ENCODE measurements at regions not wholly inside any gene's neighbourhood (a gene's known extent, or its start where the extent isn't known, plus 50 kb on each side); places are given as distances from the start of the nearest gene placed in this dataset.

DNA sequence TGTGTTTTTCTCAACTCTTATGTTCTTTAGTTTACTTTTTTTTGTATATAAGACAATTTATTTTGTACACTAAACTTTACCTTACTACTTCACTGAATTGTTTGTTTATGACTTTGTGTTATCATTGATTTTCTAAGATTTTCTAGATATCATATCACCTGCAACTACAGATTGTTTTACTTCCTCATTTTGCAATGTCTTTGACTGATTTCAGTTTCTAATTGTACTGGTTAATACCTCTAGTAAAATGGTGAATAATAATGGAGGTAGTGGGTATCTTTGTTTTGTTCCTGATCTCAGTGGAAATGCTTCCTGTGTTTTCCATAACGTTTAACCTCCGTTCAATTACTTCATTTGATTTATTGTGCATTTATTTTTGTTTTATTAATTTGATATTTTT is 490.2 kb downstream of the TLL1 start:
- in situ Hi-C loops (cut with HindIII; ENCODE audit: extremely low pct_ligation_motif_present, low pct_unique_long_range_greater_than_20kb) = no loop called here
- Histone ChIP-seq H3K4me2 (ENCODE audit: low read depth, low read length) (no peak overlapping the region), H2AFZ (ENCODE audit: low read length) (no peak overlapping the region), H4K20me1 (ENCODE audit: insufficient read depth, low read length) (no peaks in the 10 kb centered on the region), H3K27me3 (ENCODE audit: control insufficient read depth in 1 of 2, insufficient read depth in 2 of 2, low read length in 2 of 2) (no peaks in the 10 kb centered on the region), H3K4me3 (replicated peaks in 1 of 3; ENCODE audit: insufficient read depth in 1 of 3, low read depth in 2 of 3, low read length in 3 of 3) (no peak overlapping the region), H3K27ac (ENCODE audit: extremely low read length, insufficient read depth, low read length) (no peak overlapping the region), H3K4me1 (ENCODE audit: insufficient read depth, low read length) (no peaks in the 10 kb centered on the region), H3K79me2 (ENCODE audit: insufficient read depth, low read length) (no peaks in the 10 kb centered on the region), H3K36me3 (replicated peaks in 1 of 2; ENCODE audit: control insufficient read depth in 1 of 2, insufficient read depth in 2 of 2, low read length in 2 of 2) (no peaks in the 10 kb centered on the region), H3K9me3 (ENCODE audit: low read length) (0 out of 2 replicates have a peak, but pooled peaks cover 2% of the 10 kb centered on the region), H3K9ac (ENCODE audit: insufficient read depth, low read depth, low read length) (no peak overlapping the region)
- ChIA-PET CTCF (ENCODE audit: low intra/inter-chr PET ratio, low total read pairs) (no interaction called here), POLR2A (no interaction called here)
- no peak for FAIRE-seq
- BruUV-seq (replicated peaks) = no TSS peak
- intact Hi-C loops (cut with micrococcal nuclease; ENCODE audit: unreplicated experiment) = no loop called here
- ATAC-seq = no peak
- 13% methylated on average over 2 of the region's 2 CpGs for WGBS (ENCODE audit: low lambda C conversion rate)
- no peak for DNase-seq (ENCODE audit: low spot score)
- TF ChIP-seq SIX4 (CRISPR knock-in tag; IDR thresholded peaks at IDR 0.05) (no peak), SIX1 (CRISPR knock-in tag; IDR thresholded peaks at IDR 0.05; ENCODE audit: borderline replicate concordance) (no peak), TCF12 (IDR thresholded peaks at IDR 0.05) (no peak), TCF12 (CRISPR knock-in tag; IDR thresholded peaks at IDR 0.05) (no peak), MAFF (IDR thresholded peaks at IDR 0.05; ENCODE audit: low read depth, low read length) (no peak), ZFYVE20 (CRISPR knock-in tag; IDR thresholded peaks at IDR 0.05; ENCODE audit: borderline replicate concordance, low read depth) (no peak)
- TF ChIP-seq, protein P1, sequence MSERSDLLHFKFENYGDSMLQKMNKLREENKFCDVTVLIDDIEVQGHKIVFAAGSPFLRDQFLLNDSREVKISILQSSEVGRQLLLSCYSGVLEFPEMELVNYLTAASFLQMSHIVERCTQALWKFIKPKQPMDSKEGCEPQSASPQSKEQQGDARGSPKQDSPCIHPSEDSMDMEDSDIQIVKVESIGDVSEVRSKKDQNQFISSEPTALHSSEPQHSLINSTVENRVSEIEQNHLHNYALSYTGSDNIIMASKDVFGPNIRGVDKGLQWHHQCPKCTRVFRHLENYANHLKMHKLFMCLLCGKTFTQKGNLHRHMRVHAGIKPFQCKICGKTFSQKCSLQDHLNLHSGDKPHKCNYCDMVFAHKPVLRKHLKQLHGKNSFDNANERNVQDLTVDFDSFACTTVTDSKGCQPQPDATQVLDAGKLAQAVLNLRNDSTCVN (CRISPR knock-in tag; IDR thresholded peaks at IDR 0.05; ENCODE audit: borderline replicate concordance) = no peak
- TF ChIP-seq, protein P2, sequence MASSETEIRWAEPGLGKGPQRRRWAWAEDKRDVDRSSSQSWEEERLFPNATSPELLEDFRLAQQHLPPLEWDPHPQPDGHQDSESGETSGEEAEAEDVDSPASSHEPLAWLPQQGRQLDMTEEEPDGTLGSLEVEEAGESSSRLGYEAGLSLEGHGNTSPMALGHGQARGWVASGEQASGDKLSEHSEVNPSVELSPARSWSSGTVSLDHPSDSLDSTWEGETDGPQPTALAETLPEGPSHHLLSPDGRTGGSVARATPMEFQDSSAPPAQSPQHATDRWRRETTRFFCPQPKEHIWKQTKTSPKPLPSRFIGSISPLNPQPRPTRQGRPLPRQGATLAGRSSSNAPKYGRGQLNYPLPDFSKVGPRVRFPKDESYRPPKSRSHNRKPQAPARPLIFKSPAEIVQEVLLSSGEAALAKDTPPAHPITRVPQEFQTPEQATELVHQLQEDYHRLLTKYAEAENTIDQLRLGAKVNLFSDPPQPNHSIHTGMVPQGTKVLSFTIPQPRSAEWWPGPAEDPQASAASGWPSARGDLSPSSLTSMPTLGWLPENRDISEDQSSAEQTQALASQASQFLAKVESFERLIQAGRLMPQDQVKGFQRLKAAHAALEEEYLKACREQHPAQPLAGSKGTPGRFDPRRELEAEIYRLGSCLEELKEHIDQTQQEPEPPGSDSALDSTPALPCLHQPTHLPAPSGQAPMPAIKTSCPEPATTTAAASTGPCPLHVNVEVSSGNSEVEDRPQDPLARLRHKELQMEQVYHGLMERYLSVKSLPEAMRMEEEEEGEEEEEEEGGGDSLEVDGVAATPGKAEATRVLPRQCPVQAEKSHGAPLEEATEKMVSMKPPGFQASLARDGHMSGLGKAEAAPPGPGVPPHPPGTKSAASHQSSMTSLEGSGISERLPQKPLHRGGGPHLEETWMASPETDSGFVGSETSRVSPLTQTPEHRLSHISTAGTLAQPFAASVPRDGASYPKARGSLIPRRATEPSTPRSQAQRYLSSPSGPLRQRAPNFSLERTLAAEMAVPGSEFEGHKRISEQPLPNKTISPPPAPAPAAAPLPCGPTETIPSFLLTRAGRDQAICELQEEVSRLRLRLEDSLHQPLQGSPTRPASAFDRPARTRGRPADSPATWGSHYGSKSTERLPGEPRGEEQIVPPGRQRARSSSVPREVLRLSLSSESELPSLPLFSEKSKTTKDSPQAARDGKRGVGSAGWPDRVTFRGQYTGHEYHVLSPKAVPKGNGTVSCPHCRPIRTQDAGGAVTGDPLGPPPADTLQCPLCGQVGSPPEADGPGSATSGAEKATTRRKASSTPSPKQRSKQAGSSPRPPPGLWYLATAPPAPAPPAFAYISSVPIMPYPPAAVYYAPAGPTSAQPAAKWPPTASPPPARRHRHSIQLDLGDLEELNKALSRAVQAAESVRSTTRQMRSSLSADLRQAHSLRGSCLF (CRISPR knock-in tag; IDR thresholded peaks at IDR 0.05; ENCODE audit: borderline replicate concordance) = no peak
- TF ChIP-seq, protein P3, sequence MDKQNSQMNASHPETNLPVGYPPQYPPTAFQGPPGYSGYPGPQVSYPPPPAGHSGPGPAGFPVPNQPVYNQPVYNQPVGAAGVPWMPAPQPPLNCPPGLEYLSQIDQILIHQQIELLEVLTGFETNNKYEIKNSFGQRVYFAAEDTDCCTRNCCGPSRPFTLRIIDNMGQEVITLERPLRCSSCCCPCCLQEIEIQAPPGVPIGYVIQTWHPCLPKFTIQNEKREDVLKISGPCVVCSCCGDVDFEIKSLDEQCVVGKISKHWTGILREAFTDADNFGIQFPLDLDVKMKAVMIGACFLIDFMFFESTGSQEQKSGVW (CRISPR knock-in tag; IDR thresholded peaks at IDR 0.05; ENCODE audit: borderline replicate concordance) = no peak
- TF ChIP-seq, protein P4, sequence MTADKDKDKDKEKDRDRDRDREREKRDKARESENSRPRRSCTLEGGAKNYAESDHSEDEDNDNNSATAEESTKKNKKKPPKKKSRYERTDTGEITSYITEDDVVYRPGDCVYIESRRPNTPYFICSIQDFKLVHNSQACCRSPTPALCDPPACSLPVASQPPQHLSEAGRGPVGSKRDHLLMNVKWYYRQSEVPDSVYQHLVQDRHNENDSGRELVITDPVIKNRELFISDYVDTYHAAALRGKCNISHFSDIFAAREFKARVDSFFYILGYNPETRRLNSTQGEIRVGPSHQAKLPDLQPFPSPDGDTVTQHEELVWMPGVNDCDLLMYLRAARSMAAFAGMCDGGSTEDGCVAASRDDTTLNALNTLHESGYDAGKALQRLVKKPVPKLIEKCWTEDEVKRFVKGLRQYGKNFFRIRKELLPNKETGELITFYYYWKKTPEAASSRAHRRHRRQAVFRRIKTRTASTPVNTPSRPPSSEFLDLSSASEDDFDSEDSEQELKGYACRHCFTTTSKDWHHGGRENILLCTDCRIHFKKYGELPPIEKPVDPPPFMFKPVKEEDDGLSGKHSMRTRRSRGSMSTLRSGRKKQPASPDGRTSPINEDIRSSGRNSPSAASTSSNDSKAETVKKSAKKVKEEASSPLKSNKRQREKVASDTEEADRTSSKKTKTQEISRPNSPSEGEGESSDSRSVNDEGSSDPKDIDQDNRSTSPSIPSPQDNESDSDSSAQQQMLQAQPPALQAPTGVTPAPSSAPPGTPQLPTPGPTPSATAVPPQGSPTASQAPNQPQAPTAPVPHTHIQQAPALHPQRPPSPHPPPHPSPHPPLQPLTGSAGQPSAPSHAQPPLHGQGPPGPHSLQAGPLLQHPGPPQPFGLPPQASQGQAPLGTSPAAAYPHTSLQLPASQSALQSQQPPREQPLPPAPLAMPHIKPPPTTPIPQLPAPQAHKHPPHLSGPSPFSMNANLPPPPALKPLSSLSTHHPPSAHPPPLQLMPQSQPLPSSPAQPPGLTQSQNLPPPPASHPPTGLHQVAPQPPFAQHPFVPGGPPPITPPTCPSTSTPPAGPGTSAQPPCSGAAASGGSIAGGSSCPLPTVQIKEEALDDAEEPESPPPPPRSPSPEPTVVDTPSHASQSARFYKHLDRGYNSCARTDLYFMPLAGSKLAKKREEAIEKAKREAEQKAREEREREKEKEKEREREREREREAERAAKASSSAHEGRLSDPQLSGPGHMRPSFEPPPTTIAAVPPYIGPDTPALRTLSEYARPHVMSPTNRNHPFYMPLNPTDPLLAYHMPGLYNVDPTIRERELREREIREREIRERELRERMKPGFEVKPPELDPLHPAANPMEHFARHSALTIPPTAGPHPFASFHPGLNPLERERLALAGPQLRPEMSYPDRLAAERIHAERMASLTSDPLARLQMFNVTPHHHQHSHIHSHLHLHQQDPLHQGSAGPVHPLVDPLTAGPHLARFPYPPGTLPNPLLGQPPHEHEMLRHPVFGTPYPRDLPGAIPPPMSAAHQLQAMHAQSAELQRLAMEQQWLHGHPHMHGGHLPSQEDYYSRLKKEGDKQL (CRISPR knock-in tag; IDR thresholded peaks at IDR 0.05; ENCODE audit: low read depth) = no peak
